ENCODE measurements at regions not wholly inside any gene's neighbourhood (a gene's known extent, or its start where the extent isn't known, plus 50 kb on each side); places are given as distances from the start of the nearest gene placed in this dataset.

- ATAC-seq (ENCODE audit: low FRiP score in 2 of 2) (no peak), DNase-seq (no peak)
- 87 to 89% methylated on average over 5 of the region's 5 CpGs for WGBS, 2 donors
- no peaks in the 10 kb centered on the region for H3K9me3 ChIP-seq
- no peak overlapping the region for H3K4me3 ChIP-seq
- H3K4me1 ChIP-seq = peaks cover 0 to 3% (median 0%) of the 10 kb centered on the region in 4 donors
- TF ChIP-seq POLR2AphosphoS5 (IDR thresholded peaks at IDR 0.05) (no peak), CTCF (IDR thresholded peaks at IDR 0.05) (no peak), POLR2A (IDR thresholded peaks at IDR 0.05) (no peak), EP300 (IDR thresholded peaks at IDR 0.05) (no peak)
- no peaks in the 10 kb centered on the region for H3K27me3 ChIP-seq
- H3K36me3 ChIP-seq = no peaks in the 10 kb centered on the region
- H3K27ac ChIP-seq = no peak overlapping the region
Measured at GRCh38 chr1:221888801-221889200, 146.9 kb upstream of the DUSP10 start.

- Histone ChIP-seq H3K27me3 (no peaks in the 10 kb centered on the region), H3K36me3 (no peaks in the 10 kb centered on the region), H3K9me3 (no peaks in the 10 kb centered on the region), H3K4me3 (no peak overlapping the region), H3K4me1 (peaks cover 0 to 3% (median 0%) of the 10 kb centered on the region in 4 donors), H3K27ac (no peak overlapping the region)
- WGBS, 2 donors = 86 to 89% methylated on average over 11 of the region's 11 CpGs
- TF ChIP-seq EP300 (IDR thresholded peaks at IDR 0.05) (no peak), POLR2A (IDR thresholded peaks at IDR 0.05) (no peak)
- ATAC-seq (ENCODE audit: low FRiP score in 2 of 2) = no peak
- no peak for DNase-seq
Measured at GRCh38 chr1:221888218-221888617, 146.3 kb upstream of the DUSP10 start.

- H3K4me1 ChIP-seq = peaks cover 0 to 3% (median 0%) of the 10 kb centered on the region in 4 donors
- 91 to 93% methylated on average over 2 of the region's 2 CpGs for WGBS, 2 donors
- H3K27me3 ChIP-seq = no peaks in the 10 kb centered on the region
- no peak for DNase-seq
- no peak for ATAC-seq (ENCODE audit: low FRiP score in 2 of 2)
- no peaks in the 10 kb centered on the region for H3K9me3 ChIP-seq
- no peaks in the 10 kb centered on the region for H3K36me3 ChIP-seq
- H3K4me3 ChIP-seq = no peak overlapping the region
- H3K27ac ChIP-seq = no peak overlapping the region
- TF ChIP-seq POLR2AphosphoS5 (IDR thresholded peaks at IDR 0.05) (no peak), EP300 (IDR thresholded peaks at IDR 0.05) (no peak), CTCF (IDR thresholded peaks at IDR 0.05) (no peak), POLR2A (IDR thresholded peaks at IDR 0.05) (no peak)
Measured at GRCh38 chr1:221887758-221888157, 145.9 kb upstream of the DUSP10 start.

GRCh38 chr1:221887415-221887746, 145.5 kb upstream of the DUSP10 start:
- Histone ChIP-seq H3K9me3 (no peaks in the 10 kb centered on the region), H3K4me3 (no peak overlapping the region), H3K36me3 (no peaks in the 10 kb centered on the region), H3K4me1 (peaks cover 0 to 3% (median 0%) of the 10 kb centered on the region in 4 donors), H3K27me3 (no peaks in the 10 kb centered on the region), H3K27ac (no peak overlapping the region)
- TF ChIP-seq EP300 (IDR thresholded peaks at IDR 0.05) (no peak), CTCF (IDR thresholded peaks at IDR 0.05) (no peak), POLR2A (IDR thresholded peaks at IDR 0.05) (no peak), POLR2AphosphoS5 (IDR thresholded peaks at IDR 0.05) (no peak)
- WGBS, 2 donors = 56 to 88% methylated on average over 3 of the region's 3 CpGs
- ATAC-seq (ENCODE audit: low FRiP score in 2 of 2) = no peak
- no peak for DNase-seq

- Histone ChIP-seq H3K27ac (no peak overlapping the region), H3K4me1 (peaks cover 0 to 3% (median 0%) of the 10 kb centered on the region in 4 donors), H3K27me3 (no peaks in the 10 kb centered on the region), H3K36me3 (no peaks in the 10 kb centered on the region), H3K9me3 (no peaks in the 10 kb centered on the region), H3K4me3 (no peak overlapping the region)
- 52 to 57% methylated on average over 7 of the region's 7 CpGs for WGBS, 2 donors
- DNase-seq (peak in 1 of 2 donors; percentile 68), ATAC-seq (ENCODE audit: low FRiP score in 2 of 2) (peak; percentile 85 to 88)
- TF ChIP-seq EP300 (IDR thresholded peaks at IDR 0.05) (no peak), POLR2A (IDR thresholded peaks at IDR 0.05) (no peak), CTCF (IDR thresholded peaks at IDR 0.05) (no peak), POLR2AphosphoS5 (IDR thresholded peaks at IDR 0.05) (no peak)
Measured at GRCh38 chr1:221886743-221887414, 145.0 kb upstream of the DUSP10 start.
